KMS-11 (cell line): ENCODE measurements at regions not wholly inside any gene's neighbourhood (a gene's known extent, or its start where the extent isn't known, plus 50 kb on each side); places are given as distances from the start of the nearest gene placed in this dataset.

Experiments
- H2AFZ ChIP-seq: fragments of 200-600 bp; sonication (generic); 2 replicates; pipeline ENCODE4 v1.6.1; 2016; ENCODE audit warnings: antibody characterized with exemption, mixed run types, low read depth
- H3K27ac ChIP-seq: fragments of 200-600 bp; sonication (generic); 2 replicates; pipeline ENCODE4 v1.6.1; 2016; ENCODE audit warnings: mild to moderate bottlenecking, mixed run types
- H3K27me3 ChIP-seq: fragments of 200-600 bp; sonication (generic); 2 replicates; pipeline ENCODE4 v1.6.1; 2017; ENCODE audit warnings: mild to moderate bottlenecking, low read depth, mixed run types, moderate library complexity; ENCODE audit not compliant: insufficient read depth
- H3K36me3 ChIP-seq: fragments of 200-600 bp; sonication (generic); 2 replicates; pipeline ENCODE4 v1.6.1; 2017; ENCODE audit warnings: mild to moderate bottlenecking, mixed run types; ENCODE audit not compliant: insufficient read depth
- H3K4me1 ChIP-seq: fragments of 200-600 bp; sonication (generic); 2 replicates; pipeline ENCODE4 v1.6.1; 2016; ENCODE audit warnings: mild to moderate bottlenecking, low read depth, mixed run types; ENCODE audit not compliant: poor library complexity, severe bottlenecking
- H3K4me2 ChIP-seq: fragments of 200-600 bp; sonication (generic); 2 replicates; pipeline ENCODE4 v1.7.0; 2016; ENCODE audit warnings: mild to moderate bottlenecking, mixed run types
- H3K4me3 ChIP-seq: fragments of 200-600 bp; sonication (generic); IDR thresholded peaks from 2 replicates; pipeline ENCODE4 v1.6.1; 2017; ENCODE audit warnings: low read depth, low read length, mixed read lengths; ENCODE audit not compliant: insufficient read depth
- H3K79me2 ChIP-seq: fragments of 200-600 bp; sonication (generic); 2 replicates; pipeline ENCODE4 v1.6.1; 2016; ENCODE audit warnings: low read depth, mixed run types; ENCODE audit not compliant: insufficient read depth
- H3K9ac ChIP-seq: fragments of 200-600 bp; sonication (generic); 2 replicates; pipeline ENCODE4 v1.6.1; 2016; ENCODE audit warnings: mild to moderate bottlenecking, mixed run types
- H4K20me1 ChIP-seq: fragments of 200-600 bp; sonication (generic); 2 replicates; pipeline ENCODE4 v1.6.1; 2016; ENCODE audit warnings: mild to moderate bottlenecking, mixed run types; ENCODE audit not compliant: insufficient read depth
- TF ChIP-seq, protein P1 (sequence below): fragments of 200-600 bp; sonication (generic); conservative IDR thresholded peaks from 2 replicates; pipeline ENCODE4 v1.6.1; 2017; ENCODE audit warnings: low read depth, mild to moderate bottlenecking, antibody characterized with exemption, low read length, moderate library complexity, mixed read lengths

DNA sequence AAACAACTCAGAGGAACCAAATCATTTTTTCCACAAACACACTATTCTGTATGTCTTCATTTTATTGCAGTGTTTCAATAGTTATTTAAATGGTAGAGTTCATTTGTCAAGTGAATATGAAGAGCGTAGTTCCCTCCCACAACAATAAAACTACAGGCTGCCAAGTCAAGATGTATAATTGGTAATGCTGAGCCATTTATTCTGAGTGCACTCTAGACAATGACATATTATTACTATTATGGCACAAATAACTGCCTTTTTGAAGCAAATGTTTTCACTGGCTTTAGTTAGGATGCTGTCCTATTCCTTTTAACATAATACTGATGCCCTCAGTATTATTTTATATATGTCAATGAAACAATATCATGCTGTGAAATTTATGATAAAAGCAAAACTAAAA, 102.7 kb upstream of the PCDH15 start:
- Histone ChIP-seq H3K27ac (no peak overlapping the region), H3K36me3 (no peaks in the 10 kb centered on the region), H2AFZ (no peak overlapping the region), H3K4me2 (no peak overlapping the region), H3K9ac (no peak overlapping the region), H3K79me2 (no peaks in the 10 kb centered on the region), H3K4me3 (no peak overlapping the region), H3K4me1 (peaks cover 24% of the 10 kb centered on the region), H3K27me3 (no peaks in the 10 kb centered on the region), H4K20me1 (no peaks in the 10 kb centered on the region)
- TF ChIP-seq, protein P1, sequence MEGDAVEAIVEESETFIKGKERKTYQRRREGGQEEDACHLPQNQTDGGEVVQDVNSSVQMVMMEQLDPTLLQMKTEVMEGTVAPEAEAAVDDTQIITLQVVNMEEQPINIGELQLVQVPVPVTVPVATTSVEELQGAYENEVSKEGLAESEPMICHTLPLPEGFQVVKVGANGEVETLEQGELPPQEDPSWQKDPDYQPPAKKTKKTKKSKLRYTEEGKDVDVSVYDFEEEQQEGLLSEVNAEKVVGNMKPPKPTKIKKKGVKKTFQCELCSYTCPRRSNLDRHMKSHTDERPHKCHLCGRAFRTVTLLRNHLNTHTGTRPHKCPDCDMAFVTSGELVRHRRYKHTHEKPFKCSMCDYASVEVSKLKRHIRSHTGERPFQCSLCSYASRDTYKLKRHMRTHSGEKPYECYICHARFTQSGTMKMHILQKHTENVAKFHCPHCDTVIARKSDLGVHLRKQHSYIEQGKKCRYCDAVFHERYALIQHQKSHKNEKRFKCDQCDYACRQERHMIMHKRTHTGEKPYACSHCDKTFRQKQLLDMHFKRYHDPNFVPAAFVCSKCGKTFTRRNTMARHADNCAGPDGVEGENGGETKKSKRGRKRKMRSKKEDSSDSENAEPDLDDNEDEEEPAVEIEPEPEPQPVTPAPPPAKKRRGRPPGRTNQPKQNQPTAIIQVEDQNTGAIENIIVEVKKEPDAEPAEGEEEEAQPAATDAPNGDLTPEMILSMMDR = no peak

DNA sequence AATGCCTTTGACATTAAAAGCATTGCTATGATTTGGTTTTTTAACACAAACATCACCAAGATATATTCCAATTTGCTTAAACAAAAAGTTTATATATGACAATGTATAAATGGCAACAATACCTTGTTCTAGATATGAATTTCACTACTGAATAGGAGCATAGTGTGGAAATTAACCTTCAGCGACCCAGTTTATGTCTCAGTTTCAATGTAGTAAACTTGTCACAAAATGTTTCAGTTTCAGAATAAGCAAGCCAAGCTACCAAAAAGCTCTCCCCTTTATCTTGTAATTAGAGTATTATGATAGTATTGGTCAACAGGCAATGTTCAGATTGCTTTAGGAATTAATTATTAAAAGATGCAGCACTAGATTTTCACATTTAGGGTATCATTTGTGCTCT, 99.6 kb upstream of the PCDH15 start:
- peak overlapping the region; percentile 52 for H3K27ac ChIP-seq
- H3K36me3 ChIP-seq = no peaks in the 10 kb centered on the region
- peak overlapping the region; percentile 37; the same call in 1 of the 2 replicates for H2AFZ ChIP-seq
- no peak overlapping the region for H3K4me3 ChIP-seq
- TF ChIP-seq, protein P1 = no peak
- peak overlapping the region; percentile 55 for H3K4me2 ChIP-seq
- peaks cover 24% of the 10 kb centered on the region for H3K4me1 ChIP-seq
- H3K9ac ChIP-seq = peak overlapping the region; percentile 22; the same call in 1 of the 2 replicates
- H3K27me3 ChIP-seq = no peaks in the 10 kb centered on the region
- H3K79me2 ChIP-seq = no peaks in the 10 kb centered on the region
- H4K20me1 ChIP-seq = no peaks in the 10 kb centered on the region

DNA sequence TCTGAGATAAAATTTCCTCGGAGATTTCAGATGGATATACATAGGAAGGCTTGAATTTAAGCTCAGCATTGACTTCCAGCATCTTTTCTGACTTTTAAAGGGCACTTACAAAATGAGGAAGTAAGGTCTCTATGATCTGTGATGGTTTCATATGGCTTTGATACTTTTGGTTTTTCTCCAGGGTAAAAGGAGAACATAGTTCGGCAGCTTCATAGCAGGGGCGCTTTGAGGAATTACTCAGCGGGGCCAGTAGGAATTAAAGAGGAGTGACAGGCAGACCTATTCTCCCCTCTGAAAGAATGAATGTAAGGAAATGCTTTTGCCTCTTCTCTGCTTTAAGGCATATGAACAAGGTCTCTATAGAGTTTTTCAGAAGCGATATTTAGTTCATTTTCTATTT, 80.0 kb upstream of the PCDH15 start:
- Histone ChIP-seq H3K79me2 (no peaks in the 10 kb centered on the region), H3K4me2 (no peak overlapping the region), H3K4me3 (no peak overlapping the region), H3K27ac (no peak overlapping the region), H3K4me1 (no peaks in the 10 kb centered on the region), H3K9ac (no peak overlapping the region), H3K36me3 (no peaks in the 10 kb centered on the region), H2AFZ (no peak overlapping the region), H4K20me1 (no peaks in the 10 kb centered on the region), H3K27me3 (no peaks in the 10 kb centered on the region)
- TF ChIP-seq, protein P1 = no peak

DNA sequence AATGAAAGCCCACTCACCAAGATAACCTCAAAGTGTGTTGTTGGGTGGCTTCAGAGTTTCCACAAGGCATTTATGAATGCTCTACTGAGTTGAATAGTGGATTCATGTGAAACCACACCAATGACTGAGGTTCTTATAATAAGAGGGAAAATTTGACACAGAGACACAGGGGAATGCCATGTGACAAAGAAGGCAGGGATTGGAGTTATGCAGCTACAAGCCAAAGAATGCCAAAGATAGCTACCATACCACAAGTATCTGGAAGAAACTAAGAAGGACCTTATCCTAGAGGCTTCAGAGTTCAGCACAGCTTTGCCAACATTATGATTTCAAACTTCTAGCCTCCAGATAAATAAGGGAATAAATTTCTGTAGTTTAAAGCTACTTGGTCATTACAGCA, 68.0 kb upstream of the PCDH15 start:
- Histone ChIP-seq H3K4me2 (no peak overlapping the region), H3K4me3 (no peak overlapping the region), H3K27me3 (no peaks in the 10 kb centered on the region), H3K9ac (no peak overlapping the region), H2AFZ (no peak overlapping the region), H4K20me1 (no peaks in the 10 kb centered on the region), H3K27ac (no peak overlapping the region), H3K36me3 (no peaks in the 10 kb centered on the region), H3K79me2 (no peaks in the 10 kb centered on the region), H3K4me1 (no peaks in the 10 kb centered on the region)
- TF ChIP-seq, protein P1 = no peak
